Mucosa of descending colon (tissue), 3 donors: ENCODE measurements at regions not wholly inside any gene's neighbourhood (a gene's known extent, or its start where the extent isn't known, plus 50 kb on each side); places are given as distances from the start of the nearest gene placed in this dataset.

ENCODE experiments used
- ATAC-seq: fragments of 200-7000 bp; cut with Tn5 transposase; one replicate; pipeline ENCODE4 v1.9.1; 2020; ENCODE audit warnings: mild to moderate bottlenecking, moderate library complexity
- DNase-seq, 3 donors: peaks; one replicate each; pipeline ENCODE4 v3.0.0-alpha.2; 2020
- H3K36me3 ChIP-seq: fragments of 200-600 bp; one replicate; pipeline ENCODE4 v1.8.0; 2021; ENCODE audit warnings: low read depth, mild to moderate bottlenecking
- H3K4me1 ChIP-seq: fragments of 200-600 bp; one replicate; pipeline ENCODE4 v1.8.0; 2021; ENCODE audit warnings: low read depth, mild to moderate bottlenecking
- H3K4me3 ChIP-seq: fragments of 200-600 bp; one replicate; pipeline ENCODE4 v1.8.0; 2021; ENCODE audit warnings: mild to moderate bottlenecking
- H3K9me3 ChIP-seq: fragments of 200-600 bp; one replicate; pipeline ENCODE4 v1.8.0; 2021; ENCODE audit warnings: mild to moderate bottlenecking
- intact Hi-C, 2 donors: fragments of 100-400 bp; cut with DNase I in 1 of 2; cut with micrococcal nuclease in 1 of 2; formaldehyde crosslinking; loops; one replicate each; pipeline versions ENCODE4 v1.11.0 to v1.11.1; 2022; cut with DNase I, micrococcal nuclease
- TF ChIP-seq, protein P1 (sequence below): fragments of 200-600 bp; IDR thresholded peaks from one replicate; pipeline ENCODE4 v1.8.0; 2022; ENCODE audit warnings: antibody characterized with exemption, mild to moderate bottlenecking
- donor health status: DM: no; HTN: no; CAD: no; lungs with moderate emphysema.
- donor health status: DM: no; HTN: no; CAD: no.
- donor health status: DM: no; HTN: yes; CAD: no.

DNA sequence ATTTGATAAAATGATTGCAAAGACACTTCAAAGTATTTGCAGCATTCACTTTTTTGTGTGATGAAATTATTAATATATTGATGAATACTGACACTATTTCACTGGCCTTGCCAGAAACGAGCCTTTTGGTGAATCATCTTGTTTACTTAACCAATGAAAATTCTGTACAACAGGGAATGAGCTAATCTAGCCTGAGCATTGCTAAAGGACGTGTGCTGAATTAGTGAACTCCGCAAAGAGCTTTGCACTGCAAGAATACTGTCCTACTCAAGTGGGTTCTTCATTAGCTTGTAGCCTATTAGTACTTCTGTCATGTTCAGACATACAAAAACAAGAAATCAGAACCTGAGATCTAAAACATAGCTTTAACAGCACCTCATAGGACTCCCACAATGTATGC, 172.0 kb upstream of the NRSN1 start:
- Histone ChIP-seq H3K4me1 (no peaks in the 10 kb centered on the region), H3K9me3 (no peaks in the 10 kb centered on the region), H3K4me3 (no peak overlapping the region), H3K36me3 (no peaks in the 10 kb centered on the region)
- DNase-seq (no peak), ATAC-seq (no peak)
- intact Hi-C loops: no loop called here
- TF ChIP-seq, protein P1, sequence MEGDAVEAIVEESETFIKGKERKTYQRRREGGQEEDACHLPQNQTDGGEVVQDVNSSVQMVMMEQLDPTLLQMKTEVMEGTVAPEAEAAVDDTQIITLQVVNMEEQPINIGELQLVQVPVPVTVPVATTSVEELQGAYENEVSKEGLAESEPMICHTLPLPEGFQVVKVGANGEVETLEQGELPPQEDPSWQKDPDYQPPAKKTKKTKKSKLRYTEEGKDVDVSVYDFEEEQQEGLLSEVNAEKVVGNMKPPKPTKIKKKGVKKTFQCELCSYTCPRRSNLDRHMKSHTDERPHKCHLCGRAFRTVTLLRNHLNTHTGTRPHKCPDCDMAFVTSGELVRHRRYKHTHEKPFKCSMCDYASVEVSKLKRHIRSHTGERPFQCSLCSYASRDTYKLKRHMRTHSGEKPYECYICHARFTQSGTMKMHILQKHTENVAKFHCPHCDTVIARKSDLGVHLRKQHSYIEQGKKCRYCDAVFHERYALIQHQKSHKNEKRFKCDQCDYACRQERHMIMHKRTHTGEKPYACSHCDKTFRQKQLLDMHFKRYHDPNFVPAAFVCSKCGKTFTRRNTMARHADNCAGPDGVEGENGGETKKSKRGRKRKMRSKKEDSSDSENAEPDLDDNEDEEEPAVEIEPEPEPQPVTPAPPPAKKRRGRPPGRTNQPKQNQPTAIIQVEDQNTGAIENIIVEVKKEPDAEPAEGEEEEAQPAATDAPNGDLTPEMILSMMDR: no peak

DNA sequence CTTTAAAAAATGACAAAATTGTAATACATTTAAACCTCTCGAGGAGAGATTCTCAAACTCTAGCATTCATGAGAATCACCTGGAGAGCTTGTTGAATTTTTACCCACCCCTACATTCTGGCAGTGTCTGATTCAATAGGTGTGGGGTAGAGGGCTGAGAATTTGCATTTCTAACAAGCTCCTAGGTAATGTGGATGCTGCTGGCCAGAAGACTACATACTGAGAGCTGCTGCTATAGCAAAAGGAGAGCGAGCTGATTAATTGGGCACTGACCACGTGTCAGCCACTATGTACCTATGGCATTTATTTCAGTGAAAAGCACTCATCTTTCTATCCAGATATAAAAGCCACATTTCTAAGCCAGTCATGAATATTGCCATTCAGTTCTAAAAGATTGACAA, 169.0 kb upstream of the NRSN1 start:
- no peak overlapping the region for H3K4me3 ChIP-seq
- DNase-seq (no peak), ATAC-seq (no peak)
- no peaks in the 10 kb centered on the region for H3K4me1 ChIP-seq
- TF ChIP-seq, protein P1: no peak
- no peaks in the 10 kb centered on the region for H3K36me3 ChIP-seq
- intact Hi-C loops: no loop called here
- no peaks in the 10 kb centered on the region for H3K9me3 ChIP-seq

DNA sequence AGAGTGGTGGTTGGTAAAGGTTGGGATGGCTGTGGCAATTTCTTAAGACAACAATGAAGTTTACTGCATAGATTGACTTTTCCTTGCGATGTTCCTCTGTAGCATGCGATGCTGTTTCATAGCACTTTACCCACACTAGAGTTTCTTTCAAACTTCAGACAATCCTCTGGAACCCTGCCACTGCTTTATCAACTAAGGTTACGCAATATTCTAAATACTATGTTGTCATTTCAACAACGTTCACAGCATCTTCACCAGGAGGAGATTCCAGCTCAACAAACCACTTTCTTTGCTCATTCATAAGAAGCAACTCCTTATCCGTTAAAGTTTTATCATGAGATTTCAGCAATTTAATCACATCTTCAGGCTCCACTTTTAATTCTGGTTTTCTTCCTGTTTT, 161.2 kb upstream of the NRSN1 start:
- no peak overlapping the region for H3K4me3 ChIP-seq
- intact Hi-C loops: no loop called here
- DNase-seq: no peak
- no peaks in the 10 kb centered on the region for H3K9me3 ChIP-seq
- no peak for ATAC-seq
- no peaks in the 10 kb centered on the region for H3K4me1 ChIP-seq
- TF ChIP-seq, protein P1: no peak
- no peaks in the 10 kb centered on the region for H3K36me3 ChIP-seq

DNA sequence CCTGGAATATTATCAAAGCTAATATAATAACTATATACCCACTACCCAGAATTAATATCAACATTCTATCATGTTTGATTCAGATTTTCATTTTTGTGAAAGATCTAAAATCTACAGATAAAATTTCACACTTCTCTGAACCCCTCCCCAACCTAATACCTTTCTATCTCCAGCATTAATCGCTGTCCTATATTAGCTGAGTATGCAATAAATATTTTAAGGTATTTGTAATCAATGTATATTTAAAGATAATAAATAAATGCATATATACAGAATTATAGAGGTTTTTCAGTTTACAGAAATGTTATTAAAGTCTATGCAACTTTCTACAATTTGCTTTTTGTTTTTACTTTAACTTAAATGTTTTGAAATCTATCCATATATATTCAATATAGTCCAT, 156.7 kb upstream of the NRSN1 start:
- intact Hi-C loops: no loop called here

GRCh38 chr6:23977706-23978105, 148.3 kb upstream of the NRSN1 start:
- DNase-seq (no peak), ATAC-seq (no peak)

More for the DNA sequence above, 156.7 kb upstream of the NRSN1 start:
- H3K9me3 ChIP-seq: no peaks in the 10 kb centered on the region
- TF ChIP-seq, protein P1: no peak
- no peak for DNase-seq
- no peak overlapping the region for H3K4me3 ChIP-seq
- no peak for ATAC-seq
- H3K36me3 ChIP-seq: no peaks in the 10 kb centered on the region
- no peaks in the 10 kb centered on the region for H3K4me1 ChIP-seq

More at GRCh38 chr6:23977706-23978105, 148.3 kb upstream of the NRSN1 start:
- Histone ChIP-seq H3K4me1 (no peaks in the 10 kb centered on the region), H3K36me3 (no peaks in the 10 kb centered on the region), H3K4me3 (no peak overlapping the region), H3K9me3 (no peaks in the 10 kb centered on the region)
- TF ChIP-seq, protein P1: no peak
- intact Hi-C loops: no loop called here
